GM23248 (cell line): ENCODE measurements at regions not wholly inside any gene's neighbourhood (a gene's known extent, or its start where the extent isn't known, plus 50 kb on each side); places are given as distances from the start of the nearest gene placed in this dataset.

ENCODE experiments used
- EZH2 ChIP-seq: fragments of 200-600 bp; sonication (generic); IDR thresholded peaks from 2 replicates; pipeline ENCODE4 v1.6.1; 2018; ENCODE audit warnings: antibody characterized with exemption, mild to moderate bottlenecking; ENCODE audit not compliant: insufficient read depth, poor library complexity, severe bottlenecking
- EZH2phosphoT487 ChIP-seq: fragments of 200-600 bp; sonication (generic); IDR thresholded peaks from 2 replicates; pipeline ENCODE4 v1.6.1; 2018; ENCODE audit warnings: antibody characterized with exemption, moderate library complexity, mild to moderate bottlenecking, low read depth; ENCODE audit not compliant: insufficient read depth

DNA sequence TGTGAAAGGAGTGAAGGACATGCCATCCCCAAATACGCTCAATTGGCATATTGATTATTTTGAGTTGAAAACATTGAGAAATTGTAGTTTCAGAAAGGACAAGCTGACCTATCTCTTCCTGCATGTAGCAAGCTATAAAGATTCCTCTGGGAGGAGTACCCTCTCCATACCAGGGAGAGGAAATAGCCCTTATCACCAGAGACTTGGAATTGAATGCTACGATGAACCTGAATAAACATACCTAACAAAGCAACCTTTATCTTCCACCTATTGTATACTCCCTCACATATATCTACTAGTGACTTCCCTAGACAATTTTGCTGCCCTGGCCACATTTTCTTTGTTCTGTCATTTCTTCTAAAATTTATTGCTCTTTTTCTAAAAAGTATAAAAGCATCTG lies 150.2 kb upstream of the EEPD1 start:
- TF ChIP-seq EZH2 (no peak), EZH2phosphoT487 (no peak)
